NB4 (cell line): ENCODE measurements at regions not wholly inside any gene's neighbourhood (a gene's known extent, or its start where the extent isn't known, plus 50 kb on each side); places are given as distances from the start of the nearest gene placed in this dataset.

ENCODE experiments used
- DNase-seq: peaks from one replicate; pipeline ENCODE4 v3.0.0; 2010; ENCODE audit warnings: low read depth
- H3K4me3 ChIP-seq: one replicate; pipeline ENCODE4 v1.5.1; 2011; ENCODE audit warnings: mild to moderate bottlenecking, low read depth, low read length, moderate library complexity
- CTCF ChIP-seq: IDR thresholded peaks from one replicate; pipeline ENCODE4 v1.5.1; 2012; ENCODE audit warnings: low read depth, low read length
- MAX ChIP-seq: IDR thresholded peaks from 2 replicates; pipeline ENCODE4 v1.6.1; 2011; ENCODE audit warnings: low read depth, low read length
- MYC ChIP-seq: IDR thresholded peaks from 2 replicates; pipeline ENCODE4 v1.6.1; 2011; ENCODE audit warnings: low read depth, low read length
- POLR2A ChIP-seq: IDR thresholded peaks from 2 replicates; pipeline ENCODE4 v1.6.1; 2011; ENCODE audit warnings: mild to moderate bottlenecking; ENCODE audit not compliant: insufficient read length; ENCODE audit errors: extremely low read depth

- H3K4me3 ChIP-seq = no peak overlapping the region
- no peak for TF ChIP-seq MAX
- no peak for TF ChIP-seq MYC
- TF ChIP-seq POLR2A = no peak
- no peak for TF ChIP-seq CTCF
- DNase-seq = no peak
Measured at GRCh38 chr2:188811522-188811921, 162.7 kb upstream of the COL3A1 start.

GRCh38 chr2:188813315-188813714 lies 160.9 kb upstream of the COL3A1 start:
- no peak for DNase-seq

GRCh38 chr2:188813857-188814256 lies 160.3 kb upstream of the COL3A1 start:
- no peak for TF ChIP-seq POLR2A
- DNase-seq = no peak
- no peak overlapping the region for H3K4me3 ChIP-seq

More at GRCh38 chr2:188813315-188813714, 160.9 kb upstream of the COL3A1 start:
- no peak for TF ChIP-seq MYC
- TF ChIP-seq CTCF = no peak
- no peak for TF ChIP-seq MAX
- TF ChIP-seq POLR2A = no peak
- no peak overlapping the region for H3K4me3 ChIP-seq

DNA sequence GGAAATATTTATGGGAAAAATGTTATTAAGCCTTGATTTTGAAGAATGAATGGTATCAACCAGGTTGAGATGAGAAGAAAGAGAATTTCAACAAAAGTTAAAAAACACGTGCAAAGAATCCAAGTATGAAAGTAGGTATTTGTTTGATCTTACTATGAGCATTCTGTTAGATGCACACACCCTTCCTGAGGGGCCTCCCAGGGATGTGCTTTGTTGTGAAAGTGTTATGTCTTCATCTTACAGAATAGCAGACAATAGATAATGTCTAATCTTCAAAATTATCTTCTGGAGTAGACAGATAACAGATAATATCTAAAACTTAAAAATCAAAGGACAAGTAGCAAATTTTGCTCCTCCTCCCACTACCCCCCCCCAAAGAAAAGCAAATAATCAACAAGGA lies 155.2 kb upstream of the COL3A1 start:
- DNase-seq = no peak
- TF ChIP-seq CTCF (no peak), MAX (no peak), POLR2A (no peak), MYC (no peak)
- no peak overlapping the region for H3K4me3 ChIP-seq

- TF ChIP-seq MAX (no peak), POLR2A (no peak), CTCF (no peak), MYC (no peak)
- no peak for DNase-seq
- H3K4me3 ChIP-seq = no peak overlapping the region
Measured at GRCh38 chr2:188819792-188820191, 154.4 kb upstream of the COL3A1 start.

DNA sequence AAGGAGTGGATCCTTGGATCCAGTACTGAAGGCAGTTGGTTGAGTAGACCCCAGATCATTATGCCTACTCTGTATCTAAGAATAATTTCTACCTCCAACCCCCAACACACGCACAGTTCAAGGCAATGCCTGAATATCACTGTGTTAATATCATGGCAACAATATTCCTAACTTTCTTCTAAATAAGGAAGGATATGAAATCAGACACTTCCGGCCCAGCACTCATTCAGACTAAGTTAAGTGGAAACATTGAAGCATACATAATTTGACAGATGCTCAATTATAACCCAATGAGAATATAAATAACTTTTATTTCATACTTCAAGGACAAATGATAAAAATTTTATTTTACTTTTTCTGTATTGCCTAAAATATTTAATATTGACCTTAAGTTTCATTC lies 153.6 kb upstream of the COL3A1 start:
- no peak for TF ChIP-seq CTCF
- no peak for TF ChIP-seq MYC
- no peak for TF ChIP-seq POLR2A
- TF ChIP-seq MAX = no peak
- no peak for DNase-seq

More for the DNA sequence above, 153.6 kb upstream of the COL3A1 start:
- H3K4me3 ChIP-seq = no peak overlapping the region
